K562 (cell line): ENCODE measurements at regions not wholly inside any gene's neighbourhood (a gene's known extent, or its start where the extent isn't known, plus 50 kb on each side); places are given as distances from the start of the nearest gene placed in this dataset.

Experiments
- ATAC-seq: fragments of 200-7000 bp; cut with Tn5 transposase; 3 replicates; pipeline ENCODE4 v1.9.1; 2020; ENCODE audit warnings: moderate library complexity
- BruUV-seq: library from RNA; stranded (reverse); fragments of 400-500 nt; replicated peaks from 2 replicates; lab custom pipeline; 2021; lab: Mats Ljungman, UMichigan
- CTCF ChIA-PET: fragments of 300-600 bp; formaldehyde crosslinking; extraction: SDS; loops from one replicate; lab custom pipeline; 2021; ENCODE audit warnings: low intra/inter-chr PET ratio; lab: Yijun Ruan, JAX
- POLR2A ChIA-PET: fragments of 300-600, 350-650 bp; sonication (Branson Sonifier 250); formaldehyde crosslinking; extraction: SDS; loops from one replicate; lab custom pipeline; 2021; ENCODE audit warnings: antibody characterized with exemption, inconsistent platforms; lab: Yijun Ruan, JAX
- DNase-seq, 4 experiments: peaks; one replicate each; pipeline versions ENCODE4 v3.0.0 to v3.0.0-alpha.2; 2011 to 2018; ENCODE audit warnings: low spot score in 3 of 4, mixed read lengths in 3 of 4; ENCODE audit errors: extremely low read depth in 1 of 4
- FAIRE-seq: peaks from 2 replicates; lab custom pipeline; 2011; peaks lifted over from hg19 to GRCh38; lab: Jason Lieb, UNC
- H2AFZ ChIP-seq: 2 replicates; pipeline ENCODE4 v1.6.0; 2011; ENCODE audit warnings: low read depth, low read length, control low read depth, inconsistent platforms
- H3K27ac ChIP-seq: fragments of 200-600 bp; 3 replicates; pipeline ENCODE4 v1.8.0; 2011; ENCODE audit warnings: low read depth, mild to moderate bottlenecking, control low read depth, inconsistent platforms, low read length, moderate library complexity, mixed read lengths; ENCODE audit errors: extremely low read depth
- H3K27me3 ChIP-seq, 2 experiments: fragments of 300-600 bp in 1 of 2; 2 replicates in 1 of 2; 3 replicates in 1 of 2; pipeline versions ENCODE4 v1.6.0 to v1.8.0; 2011; ENCODE audit warnings: inconsistent platforms in 2 of 2, low read length in 2 of 2, mild to moderate bottlenecking in 1 of 2, mixed read lengths in 1 of 2, moderate library complexity in 1 of 2; ENCODE audit not compliant: control insufficient read depth in 2 of 2, insufficient read depth in 2 of 2
- H3K36me3 ChIP-seq: fragments of 300-600 bp; 3 replicates; pipeline ENCODE4 v1.8.0; 2011; ENCODE audit warnings: mild to moderate bottlenecking, low read length, inconsistent platforms; ENCODE audit not compliant: control insufficient read depth, insufficient read depth
- H3K4me1 ChIP-seq, 2 experiments: fragments of 200-600 bp in 1 of 2; replicated peaks in 1 of 2; 2 replicates in 1 of 2; 3 replicates in 1 of 2; pipeline versions ENCODE4 v1.5.1 to v1.8.0; 2011; ENCODE audit warnings: inconsistent platforms in 2 of 2, low read length in 2 of 2, mild to moderate bottlenecking in 1 of 2, mixed read lengths in 1 of 2, moderate library complexity in 1 of 2; ENCODE audit not compliant: control insufficient read depth in 2 of 2, insufficient read depth in 2 of 2
- H3K4me2 ChIP-seq: 2 replicates; pipeline ENCODE4 v1.6.1; 2011; ENCODE audit warnings: low read length, control low read depth, inconsistent platforms, mixed read lengths; ENCODE audit not compliant: insufficient read depth
- H3K4me3 ChIP-seq: fragments of 200-600 bp; sonication (generic), shearing (Covaris generic); 2 replicates; pipeline ENCODE4 v1.5.1; 2016; ENCODE audit warnings: control low read depth, inconsistent platforms
- H3K79me2 ChIP-seq: fragments of 200-600 bp; 3 replicates; pipeline ENCODE4 v1.8.0; 2011; ENCODE audit warnings: low read length, inconsistent platforms; ENCODE audit not compliant: control insufficient read depth, insufficient read depth
- H3K9ac ChIP-seq, 2 experiments: 2 replicates each; pipeline versions ENCODE4 v1.6.0 to v1.6.1; 2011; ENCODE audit warnings: low read depth in 2 of 2, low read length in 2 of 2, control low read depth in 1 of 2, inconsistent platforms in 1 of 2, mild to moderate bottlenecking in 1 of 2, mixed read lengths in 1 of 2; ENCODE audit not compliant: insufficient read depth in 1 of 2
- H3K9me1 ChIP-seq: one replicate; pipeline ENCODE4 v1.6.0; 2011; ENCODE audit warnings: inconsistent platforms, mild to moderate bottlenecking, low read length, moderate library complexity; ENCODE audit not compliant: control insufficient read depth, insufficient read depth
- H3K9me3 ChIP-seq: replicated peaks from 2 replicates; pipeline ENCODE4 v1.5.1; 2011; ENCODE audit warnings: low read depth, low read length, inconsistent platforms; ENCODE audit not compliant: control insufficient read depth, insufficient read depth
- H4K20me1 ChIP-seq: replicated peaks from 2 replicates; pipeline ENCODE4 v1.6.1; 2011; ENCODE audit warnings: low read length, inconsistent platforms, mixed read lengths; ENCODE audit not compliant: control insufficient read depth, insufficient read depth
- ATF3 ChIP-seq, 2 experiments: fragments of 450-650 bp in 1 of 2; sonication (generic) in 1 of 2; formaldehyde crosslinking in 1 of 2; IDR thresholded peaks in 1 of 2; conservative IDR thresholded peaks in 1 of 2; 2 replicates each; pipeline versions ENCODE4 v1.6.1 to v1.8.1; 2016 to 2023; ENCODE audit warnings: mild to moderate bottlenecking in 2 of 2, moderate library complexity in 2 of 2, inconsistent platforms in 1 of 2, missing genetic modification reagents in 1 of 2
- ATF4 ChIP-seq: fragments of 450-650 bp; formaldehyde crosslinking; IDR thresholded peaks from 2 replicates; pipeline ENCODE4 v1.4.0; 2022; ENCODE audit warnings: mild to moderate bottlenecking, moderate library complexity
- ELF1 ChIP-seq: fragments of 200-800 bp; sonication (Bioruptor generic); IDR thresholded peaks from 2 replicates; pipeline ENCODE4 v1.6.1; 2016; ENCODE audit warnings: missing genetic modification characterization, missing compliant biosample characterization
- ETV1 ChIP-seq: fragments of 450-650 bp; conservative IDR thresholded peaks from 2 replicates; pipeline ENCODE4 v1.6.1; 2016; ENCODE audit warnings: missing genetic modification characterization, control low read depth, low read depth, missing compliant biosample characterization
- JUND ChIP-seq, 2 experiments: IDR thresholded peaks; 2 replicates in 1 of 2; 3 replicates in 1 of 2; pipeline ENCODE4 v1.6.1; 2011; ENCODE audit warnings: borderline replicate concordance in 2 of 2, low read depth in 2 of 2, low read length in 2 of 2, improper control_type of control experiment in 1 of 2, missing biosample characterization in 1 of 2, missing genetic modification characterization in 1 of 2, missing genetic modification reagents in 1 of 2
- MYC ChIP-seq, 2 experiments: fragments of 250-450 bp in 1 of 2; sonication (Bioruptor Pico) in 1 of 2; IDR thresholded peaks; 2 replicates each; pipeline versions ENCODE4 v1.5.1 to v1.6.1; 2012 to 2021; ENCODE audit warnings: low read depth in 2 of 2, borderline replicate concordance in 1 of 2, improper control_type of control experiment in 1 of 2, low read length in 1 of 2, mild to moderate bottlenecking in 1 of 2, moderate library complexity in 1 of 2
- POLR3A ChIP-seq: IDR thresholded peaks from 2 replicates; pipeline ENCODE4 v1.6.1; 2011; ENCODE audit warnings: borderline replicate concordance, mild to moderate bottlenecking, moderate library complexity; ENCODE audit not compliant: insufficient read length, insufficient read depth; ENCODE audit errors: extremely low read depth
- ZBTB5 ChIP-seq: fragments of 450-650 bp; IDR thresholded peaks from 2 replicates; pipeline ENCODE4 v1.6.1; 2017; ENCODE audit warnings: antibody characterized with exemption
- WGBS: fragments of 100-300 bp; shearing (Covaris generic); methylation state at CpG from one replicate; pipeline ENCODE4 v1.1.6; 2016; ENCODE audit warnings: low coverage, mixed read lengths; ENCODE audit not compliant: insufficient coverage; ENCODE audit errors: missing lambda C conversion rate; 5-methylcytosine and 5-hydroxymethylcytosine counted together
- in situ Hi-C: fragments of 300-500 bp; cut with MboI; formaldehyde crosslinking; loops from 4 replicates; pipeline ENCODE4 v1.15.0; 2018; ENCODE audit warnings: inconsistent platforms, mixed read lengths
- intact Hi-C: fragments of 100-400 bp; cut with micrococcal nuclease; formaldehyde crosslinking; loops from 2 replicates; pipeline ENCODE4 v1.14.2; 2022
- TF ChIP-seq, protein P1 (sequence below): fragments of 200-800 bp; sonication (Bioruptor generic); IDR thresholded peaks from 2 replicates; pipeline ENCODE4 v1.6.1; 2017; ENCODE audit warnings: missing genetic modification characterization, missing compliant biosample characterization

GRCh38 chr7:155198901-155199845 is 98.5 kb upstream of the INSIG1 start:
- Histone ChIP-seq H3K4me3 (no peak overlapping the region), H3K27ac (no peak overlapping the region), H3K79me2 (no peaks in the 10 kb centered on the region), H4K20me1 (no peaks in the 10 kb centered on the region), H3K4me2 (no peak overlapping the region), H3K9me1 (no peaks in the 10 kb centered on the region), H3K27me3 (peaks cover 9 to 10% of the 10 kb centered on the region in 2 experiments; a peak in 4 of 5 replicates), H3K9ac (peak overlapping the region in 1 of 2 experiments; percentile 18; a peak in 1 of 4 replicates), H3K4me1 (peaks cover 14 to 32% of the 10 kb centered on the region in 2 experiments; a peak in 4 of 5 replicates), H2AFZ (no peak overlapping the region), H3K36me3 (no peaks in the 10 kb centered on the region), H3K9me3 (no peaks in the 10 kb centered on the region)
- intact Hi-C loops = no loop called here
- in situ Hi-C loops = no loop called here
- FAIRE-seq (no peak), DNase-seq (no peak), ATAC-seq (no peak)
- 38% methylated on average over 13 of the region's 13 CpGs for WGBS
- BruUV-seq = no TSS peak
- ChIA-PET CTCF (no interaction called here), POLR2A (interaction anchor here (0.6 to 1.4 kb wide), 2 partner anchors 16 to 164 kb away, joined by 4 read pairs; no protein-coding TSS in a partner anchor)
- TF ChIP-seq POLR3A = no peak
- TF ChIP-seq, protein P1, sequence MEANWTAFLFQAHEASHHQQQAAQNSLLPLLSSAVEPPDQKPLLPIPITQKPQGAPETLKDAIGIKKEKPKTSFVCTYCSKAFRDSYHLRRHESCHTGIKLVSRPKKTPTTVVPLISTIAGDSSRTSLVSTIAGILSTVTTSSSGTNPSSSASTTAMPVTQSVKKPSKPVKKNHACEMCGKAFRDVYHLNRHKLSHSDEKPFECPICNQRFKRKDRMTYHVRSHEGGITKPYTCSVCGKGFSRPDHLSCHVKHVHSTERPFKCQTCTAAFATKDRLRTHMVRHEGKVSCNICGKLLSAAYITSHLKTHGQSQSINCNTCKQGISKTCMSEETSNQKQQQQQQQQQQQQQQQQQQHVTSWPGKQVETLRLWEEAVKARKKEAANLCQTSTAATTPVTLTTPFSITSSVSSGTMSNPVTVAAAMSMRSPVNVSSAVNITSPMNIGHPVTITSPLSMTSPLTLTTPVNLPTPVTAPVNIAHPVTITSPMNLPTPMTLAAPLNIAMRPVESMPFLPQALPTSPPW = 0 out of 2 replicates have a peak, but pooled peaks have one; percentile 19
- 0 out of 2 replicates have a peak, but pooled peaks have one; percentile 44 for TF ChIP-seq ELF1 (tag)
- TF ChIP-seq JUND (IDR thresholded peaks at IDR 0.05; ENCODE audit: borderline replicate concordance, low read depth, low read length) = peak; percentile 54; the same call in 1 of the 2 replicates
- TF ChIP-seq JUND (tag; IDR thresholded peaks at IDR 0.05; ENCODE audit: borderline replicate concordance, low read depth, low read length) = no peak
- TF ChIP-seq ZBTB5 = no peak
- TF ChIP-seq ETV1 (tag) = 0 out of 2 replicates have a peak, but pooled peaks have one; percentile 8
- TF ChIP-seq ATF4 = no peak
- TF ChIP-seq MYC (IDR thresholded peaks at IDR 0.05; ENCODE audit: low read depth, low read length) = 0 out of 2 replicates have a peak, but pooled peaks have one; percentile 8
- no peak for TF ChIP-seq MYC (CRISPR knock-in tag; IDR thresholded peaks at IDR 0.05; ENCODE audit: borderline replicate concordance, low read depth)
- peak; percentile 39; the same call in 1 of the 2 replicates for TF ChIP-seq ATF3 (IDR thresholded peaks at IDR 0.05)
- no peak for TF ChIP-seq ATF3 (CRISPR knock-in tag; conservative IDR thresholded peaks at IDR 0.05)
